AG09319 (cell line): ENCODE measurements at regions not wholly inside any gene's neighbourhood (a gene's known extent, or its start where the extent isn't known, plus 50 kb on each side); places are given as distances from the start of the nearest gene placed in this dataset.

Experiments used
- DNase-seq: peaks from one replicate; pipeline ENCODE4 v3.0.0-alpha.2; 2010; ENCODE audit warnings: low read depth; ENCODE audit errors: extremely low read depth
- TF ChIP-seq, protein P1 (sequence below): IDR thresholded peaks from 2 replicates; pipeline ENCODE4 v1.5.1; 2011; ENCODE audit warnings: low read depth, mild to moderate bottlenecking, inconsistent platforms, low read length, moderate library complexity

DNA sequence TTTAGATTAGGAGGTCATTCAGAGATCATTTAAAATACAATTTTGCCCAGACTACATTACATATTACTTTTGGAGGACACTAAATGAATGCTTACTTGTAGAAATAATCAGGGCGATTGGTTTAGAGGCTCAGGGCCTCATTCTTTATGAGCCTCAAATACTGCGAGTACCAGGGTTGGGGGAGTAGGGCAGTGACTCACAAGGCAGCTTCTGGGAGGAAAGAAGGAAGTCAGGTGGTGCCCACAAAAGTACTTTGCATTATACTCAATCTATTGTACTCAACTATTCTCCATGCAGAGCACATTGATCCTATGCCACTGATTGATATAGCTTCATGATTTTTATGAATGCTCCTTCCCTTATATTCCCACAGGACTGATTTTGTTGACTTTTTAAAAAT, 166.9 kb downstream of the SOCS6 start:
- TF ChIP-seq, protein P1, sequence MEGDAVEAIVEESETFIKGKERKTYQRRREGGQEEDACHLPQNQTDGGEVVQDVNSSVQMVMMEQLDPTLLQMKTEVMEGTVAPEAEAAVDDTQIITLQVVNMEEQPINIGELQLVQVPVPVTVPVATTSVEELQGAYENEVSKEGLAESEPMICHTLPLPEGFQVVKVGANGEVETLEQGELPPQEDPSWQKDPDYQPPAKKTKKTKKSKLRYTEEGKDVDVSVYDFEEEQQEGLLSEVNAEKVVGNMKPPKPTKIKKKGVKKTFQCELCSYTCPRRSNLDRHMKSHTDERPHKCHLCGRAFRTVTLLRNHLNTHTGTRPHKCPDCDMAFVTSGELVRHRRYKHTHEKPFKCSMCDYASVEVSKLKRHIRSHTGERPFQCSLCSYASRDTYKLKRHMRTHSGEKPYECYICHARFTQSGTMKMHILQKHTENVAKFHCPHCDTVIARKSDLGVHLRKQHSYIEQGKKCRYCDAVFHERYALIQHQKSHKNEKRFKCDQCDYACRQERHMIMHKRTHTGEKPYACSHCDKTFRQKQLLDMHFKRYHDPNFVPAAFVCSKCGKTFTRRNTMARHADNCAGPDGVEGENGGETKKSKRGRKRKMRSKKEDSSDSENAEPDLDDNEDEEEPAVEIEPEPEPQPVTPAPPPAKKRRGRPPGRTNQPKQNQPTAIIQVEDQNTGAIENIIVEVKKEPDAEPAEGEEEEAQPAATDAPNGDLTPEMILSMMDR = no peak
- DNase-seq = no peak

DNA sequence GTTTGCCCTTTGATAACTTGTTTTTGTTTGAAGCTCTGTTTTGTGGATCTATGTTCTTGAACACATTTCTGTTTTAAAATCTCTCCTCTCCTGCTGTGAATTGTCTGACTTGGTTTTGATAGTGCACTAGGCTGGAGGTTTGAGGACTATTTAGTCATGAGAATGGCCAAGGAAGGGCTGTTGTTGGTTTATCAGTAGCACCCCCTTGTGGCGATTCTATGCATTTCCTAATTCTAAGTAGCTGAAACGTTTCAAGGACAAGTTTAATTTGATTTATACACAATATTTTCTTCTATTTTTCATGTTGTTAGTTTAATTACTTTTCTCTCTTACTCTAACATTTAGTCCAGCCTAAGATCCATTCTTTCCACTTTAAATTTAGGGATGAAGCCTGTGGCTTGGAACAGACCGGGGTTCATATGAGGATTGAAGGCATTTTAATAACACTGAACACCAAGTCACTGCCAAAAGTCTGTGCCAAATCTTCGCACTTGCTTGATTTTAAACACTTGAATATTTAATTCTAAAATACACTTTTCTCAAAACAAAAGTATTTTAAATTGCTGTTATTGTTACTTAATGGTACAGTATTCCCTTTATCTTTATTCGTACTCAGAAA, 166.0 kb downstream of the SOCS6 start:
- TF ChIP-seq, protein P1 = peak; percentile 81
- peak; percentile 24 for DNase-seq

DNA sequence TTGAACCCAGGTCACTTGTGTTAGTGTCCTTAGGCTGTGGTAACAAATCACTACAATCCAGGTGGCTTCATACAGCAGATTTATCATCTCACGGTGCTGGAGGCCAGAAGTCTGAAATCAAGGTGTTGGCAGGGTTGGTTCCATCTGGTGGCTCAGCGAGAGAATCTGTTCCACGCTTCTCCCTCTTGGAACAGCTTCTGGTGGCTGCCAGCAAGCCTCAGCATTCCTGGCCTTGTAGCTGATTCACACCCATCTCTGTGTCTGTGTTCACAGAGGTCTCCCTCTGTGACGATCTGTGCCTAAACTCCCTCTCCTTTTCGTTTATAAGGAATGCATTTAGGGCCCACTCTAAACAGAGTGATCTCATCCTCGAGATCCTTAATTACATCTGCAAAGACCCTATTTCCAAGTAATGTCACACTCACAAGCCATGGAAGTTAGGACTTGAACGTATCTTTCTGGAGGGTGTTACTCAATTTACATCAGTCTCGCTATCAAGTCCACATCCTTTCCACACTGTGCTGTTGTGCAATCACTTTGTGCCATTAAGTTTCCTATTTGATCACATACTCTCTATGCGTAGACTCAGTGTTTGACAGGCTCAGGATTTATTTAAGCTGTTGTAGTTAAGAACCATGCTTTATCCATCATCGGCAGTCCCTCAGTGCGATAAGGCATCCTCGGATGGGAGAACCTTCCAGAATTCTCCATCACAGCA, 164.4 kb downstream of the SOCS6 start:
- DNase-seq = no peak
- TF ChIP-seq, protein P1 = no peak

DNA sequence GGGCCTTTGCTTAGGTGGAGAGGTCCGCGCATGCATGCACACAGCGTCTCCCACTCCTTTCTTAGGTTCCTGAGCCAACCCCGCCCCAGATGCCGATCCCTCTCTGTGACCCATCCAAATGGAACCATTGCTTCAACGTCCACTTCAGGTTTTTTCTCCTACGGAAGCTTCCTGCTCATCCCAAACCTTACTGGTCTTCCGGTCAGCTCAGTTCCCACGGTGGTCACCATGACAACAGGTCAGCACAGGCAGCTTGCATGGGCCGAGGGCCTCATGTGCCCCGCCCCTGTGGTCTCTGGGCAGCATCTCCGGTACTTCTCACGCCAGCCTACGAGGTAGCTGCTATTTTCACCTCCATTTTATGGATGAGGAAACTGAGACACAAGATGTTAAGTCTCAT, 163.7 kb downstream of the SOCS6 start:
- DNase-seq = no peak
- TF ChIP-seq, protein P1 = no peak

GRCh38 chr18:70450426-70451253, 161.8 kb downstream of the SOCS6 start:
- TF ChIP-seq, protein P1 = peak; percentile 45
- DNase-seq = peak; percentile 4

DNA sequence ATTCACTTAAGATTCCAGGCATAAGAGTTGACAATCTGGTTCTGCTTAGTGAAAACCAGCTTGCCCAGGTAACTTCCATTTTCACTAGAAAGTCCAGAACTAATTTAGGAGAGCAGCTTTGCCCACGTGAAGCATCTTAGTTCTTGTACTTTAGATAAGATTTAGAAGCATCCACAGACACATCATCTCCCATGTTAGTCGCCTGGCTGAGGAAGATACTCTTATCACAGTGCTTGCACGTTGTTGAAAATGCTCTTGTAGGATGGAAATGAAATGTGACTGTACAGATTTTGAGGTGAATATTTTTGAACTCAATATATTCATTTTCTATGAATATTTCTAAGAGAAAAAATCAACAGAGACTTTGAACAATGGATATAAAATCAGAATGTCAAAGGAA, 159.7 kb downstream of the SOCS6 start:
- TF ChIP-seq, protein P1 = no peak

GRCh38 chr18:70446063-70446462, 157.2 kb downstream of the SOCS6 start:
- TF ChIP-seq, protein P1 = no peak
- DNase-seq = no peak

More for the DNA sequence above, 159.7 kb downstream of the SOCS6 start:
- no peak for DNase-seq
